MM.1S (cell line): ENCODE measurements at regions not wholly inside any gene's neighbourhood (a gene's known extent, or its start where the extent isn't known, plus 50 kb on each side); places are given as distances from the start of the nearest gene placed in this dataset.

Experiments used
- DNase-seq: peaks from one replicate; pipeline ENCODE4 v3.0.0-alpha.2; 2015
- H2AFZ ChIP-seq: fragments of 300-600 bp; sonication (generic); 2 replicates; pipeline ENCODE4 v1.6.0; 2016; ENCODE audit warnings: antibody characterized with exemption, low read length
- H3F3A ChIP-seq: fragments of 300-600 bp; sonication (generic); 2 replicates; pipeline ENCODE4 v1.6.1; 2016; ENCODE audit warnings: mild to moderate bottlenecking, antibody characterized with exemption, low read length, moderate library complexity, mixed read lengths; ENCODE audit not compliant: insufficient read depth
- H3K27ac ChIP-seq: fragments of 300-600 bp; sonication (generic); 2 replicates; pipeline ENCODE4 v1.5.1; 2016; ENCODE audit warnings: mild to moderate bottlenecking, low read length
- H3K27me3 ChIP-seq: fragments of 300-600 bp; sonication (generic); replicated peaks from 2 replicates; pipeline ENCODE4 v1.6.0; 2016; ENCODE audit warnings: low read length; ENCODE audit not compliant: insufficient read depth
- H3K36me3 ChIP-seq: fragments of 300-600 bp; sonication (generic); replicated peaks from 2 replicates; pipeline ENCODE4 v1.6.1; 2016; ENCODE audit warnings: mild to moderate bottlenecking, low read length, mixed read lengths; ENCODE audit not compliant: insufficient read depth
- H3K4me1 ChIP-seq: fragments of 300-600 bp; sonication (generic); 2 replicates; pipeline ENCODE4 v1.6.1; 2016; ENCODE audit warnings: low read length, mixed read lengths
- H3K4me2 ChIP-seq: fragments of 300-600 bp; sonication (generic); 2 replicates; pipeline ENCODE4 v1.6.0; 2016; ENCODE audit warnings: low read depth, low read length
- H3K4me3 ChIP-seq: fragments of 300-600 bp; sonication (generic); 2 replicates; pipeline ENCODE4 v1.5.1; 2016; ENCODE audit warnings: low read length, mixed read lengths
- H3K79me2 ChIP-seq: fragments of 300-600 bp; sonication (generic); 2 replicates; pipeline ENCODE4 v1.6.1; 2016; ENCODE audit warnings: mixed run types, low read length, mixed read lengths
- H3K9ac ChIP-seq: fragments of 300-600 bp; sonication (generic); 2 replicates; pipeline ENCODE4 v1.6.1; 2016; ENCODE audit warnings: low read length, mixed read lengths
- H3K9me2 ChIP-seq: fragments of 300-600 bp; sonication (generic); replicated peaks from 2 replicates; pipeline ENCODE4 v1.6.1; 2016; ENCODE audit warnings: mild to moderate bottlenecking, low read length, mixed read lengths; ENCODE audit not compliant: insufficient read depth
- H3K9me3 ChIP-seq: fragments of 300-600 bp; sonication (generic); replicated peaks from 2 replicates; pipeline ENCODE4 v1.6.1; 2016; ENCODE audit warnings: mild to moderate bottlenecking, low read length, mixed read lengths; ENCODE audit not compliant: insufficient read depth
- H4K20me1 ChIP-seq: fragments of 300-600 bp; sonication (generic); 2 replicates; pipeline ENCODE4 v1.6.1; 2016; ENCODE audit warnings: mild to moderate bottlenecking, low read length, moderate library complexity, mixed read lengths; ENCODE audit not compliant: insufficient read depth
- CTCF ChIP-seq: fragments of 300-600 bp; sonication (generic); IDR thresholded peaks from 2 replicates; pipeline ENCODE4 v1.5.1; 2016; ENCODE audit warnings: antibody characterized with exemption, low read length, mixed read lengths
- EZH2 ChIP-seq: fragments of 300-600 bp; sonication (generic); optimal IDR thresholded peaks from 2 replicates; pipeline ENCODE3; 2017; ENCODE audit warnings: low read depth, mild to moderate bottlenecking, antibody characterized with exemption, low read length, mixed read lengths
- EZH2phosphoT487 ChIP-seq: fragments of 300-600 bp; sonication (generic); IDR thresholded peaks from 2 replicates; pipeline ENCODE4 v1.6.1; 2018; ENCODE audit warnings: antibody characterized with exemption, low read length

GRCh38 chr13:39884166-39884565, 228.7 kb downstream of the COG6 start:
- Histone ChIP-seq H3K36me3 (no peaks in the 10 kb centered on the region), H2AFZ (no peak overlapping the region), H3K79me2 (no peaks in the 10 kb centered on the region), H3K9ac (no peak overlapping the region), H3K4me3 (no peak overlapping the region), H3K4me1 (no peaks in the 10 kb centered on the region), H3F3A (no peaks in the 10 kb centered on the region), H3K27ac (no peak overlapping the region), H3K9me2 (no peaks in the 10 kb centered on the region), H3K4me2 (no peak overlapping the region), H4K20me1 (no peaks in the 10 kb centered on the region), H3K27me3 (no peaks in the 10 kb centered on the region), H3K9me3 (no peaks in the 10 kb centered on the region)
- TF ChIP-seq CTCF, result no peak
- no peak for TF ChIP-seq EZH2phosphoT487
- TF ChIP-seq EZH2, result no peak
- DNase-seq, result no peak

GRCh38 chr13:39886336-39886735, 230.9 kb downstream of the COG6 start:
- Histone ChIP-seq H4K20me1 (no peaks in the 10 kb centered on the region), H3K9ac (no peak overlapping the region), H3K4me1 (no peaks in the 10 kb centered on the region), H3K9me2 (no peaks in the 10 kb centered on the region), H3K4me3 (no peak overlapping the region), H3K4me2 (no peak overlapping the region), H2AFZ (no peak overlapping the region), H3K9me3 (no peaks in the 10 kb centered on the region), H3F3A (no peaks in the 10 kb centered on the region), H3K79me2 (no peaks in the 10 kb centered on the region), H3K27ac (no peak overlapping the region), H3K36me3 (no peaks in the 10 kb centered on the region), H3K27me3 (no peaks in the 10 kb centered on the region)
- no peak for DNase-seq
- no peak for TF ChIP-seq EZH2phosphoT487
- no peak for TF ChIP-seq EZH2
- no peak for TF ChIP-seq CTCF

- Histone ChIP-seq H3K9me3 (no peaks in the 10 kb centered on the region), H3K27ac (no peak overlapping the region), H3K27me3 (no peaks in the 10 kb centered on the region), H3K79me2 (no peaks in the 10 kb centered on the region), H2AFZ (no peak overlapping the region), H3K4me2 (no peak overlapping the region), H3K9ac (no peak overlapping the region), H3K4me3 (no peak overlapping the region), H3K36me3 (no peaks in the 10 kb centered on the region), H3F3A (no peaks in the 10 kb centered on the region), H4K20me1 (no peaks in the 10 kb centered on the region), H3K4me1 (no peaks in the 10 kb centered on the region), H3K9me2 (no peaks in the 10 kb centered on the region)
- TF ChIP-seq EZH2 (no peak), CTCF (no peak)
- DNase-seq, result no peak
Observed at GRCh38 chr13:39887387-39887786, 231.9 kb downstream of the COG6 start.
